Effector memory CD4-positive, alpha-beta T cell (primary cell): ENCODE measurements at regions not wholly inside any gene's neighbourhood (a gene's known extent, or its start where the extent isn't known, plus 50 kb on each side); places are given as distances from the start of the nearest gene placed in this dataset.

Source experiments
- DNase-seq, 3 donors: peaks; one replicate each; pipeline ENCODE4 v3.0.0-alpha.2; 2020
- H3K27ac ChIP-seq: 2 replicates; pipeline ENCODE4 v1.7.0; 2013; ENCODE audit warnings: mild to moderate bottlenecking, low read length, moderate library complexity; ENCODE audit not compliant: insufficient read depth, poor library complexity, severe bottlenecking
- H3K27me3 ChIP-seq: replicated peaks from 2 replicates; pipeline ENCODE4 v1.7.0; 2013; ENCODE audit warnings: mild to moderate bottlenecking, low read length; ENCODE audit not compliant: insufficient read depth, control insufficient read depth, poor library complexity, severe bottlenecking
- H3K36me3 ChIP-seq: 2 replicates; pipeline ENCODE4 v1.7.0; 2013; ENCODE audit warnings: mild to moderate bottlenecking, low read length, moderate library complexity; ENCODE audit not compliant: control insufficient read depth, insufficient read depth
- H3K4me1 ChIP-seq: 2 replicates; pipeline ENCODE4 v1.7.0; 2013; ENCODE audit warnings: low read length, mild to moderate bottlenecking; ENCODE audit not compliant: control insufficient read depth, insufficient read depth, poor library complexity, severe bottlenecking
- H3K4me3 ChIP-seq: 2 replicates; pipeline ENCODE4 v1.7.0; 2013; ENCODE audit warnings: low read length, low read depth, mild to moderate bottlenecking; ENCODE audit not compliant: insufficient read depth, poor library complexity, severe bottlenecking
- H3K9me3 ChIP-seq: 2 replicates; pipeline ENCODE4 v1.7.0; 2013; ENCODE audit warnings: mild to moderate bottlenecking, low read length, moderate library complexity; ENCODE audit not compliant: control insufficient read depth

- Histone ChIP-seq H3K36me3 (no peaks in the 10 kb centered on the region), H3K4me1 (no peaks in the 10 kb centered on the region), H3K4me3 (no peak overlapping the region), H3K9me3 (no peaks in the 10 kb centered on the region), H3K27me3 (no peaks in the 10 kb centered on the region), H3K27ac (no peak overlapping the region)
- DNase-seq = no peak
Observed at GRCh38 chr1:98221923-98222322, 301.1 kb upstream of the DPYD start.

GRCh38 chr1:98217601-98218000 lies 296.8 kb upstream of the DPYD start:
- Histone ChIP-seq H3K27me3 (no peaks in the 10 kb centered on the region), H3K36me3 (no peaks in the 10 kb centered on the region), H3K9me3 (no peaks in the 10 kb centered on the region), H3K4me3 (no peak overlapping the region), H3K4me1 (no peaks in the 10 kb centered on the region), H3K27ac (no peak overlapping the region)
- DNase-seq = no peak

DNA sequence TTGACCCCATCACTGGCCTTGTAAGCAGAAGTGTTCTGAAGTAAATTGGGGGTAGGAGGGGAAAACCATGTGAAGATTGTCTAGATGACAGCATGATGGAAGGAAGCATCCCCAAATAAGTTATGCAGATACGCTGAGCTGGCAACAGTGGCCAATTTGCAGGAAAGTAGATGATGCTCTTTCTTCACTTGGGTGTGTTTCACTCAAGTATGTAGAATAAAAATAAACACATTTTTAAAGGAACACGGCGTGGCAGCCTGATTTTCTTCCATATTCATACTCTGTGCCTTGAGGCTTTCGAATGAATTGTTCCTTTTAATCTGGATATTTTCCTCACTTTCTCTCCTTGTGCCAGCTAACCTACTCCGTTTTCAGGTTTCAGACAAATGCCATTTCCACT lies 295.5 kb upstream of the DPYD start:
- Histone ChIP-seq H3K4me3 (no peak overlapping the region), H3K27ac (no peak overlapping the region), H3K9me3 (no peaks in the 10 kb centered on the region), H3K27me3 (no peaks in the 10 kb centered on the region), H3K4me1 (no peaks in the 10 kb centered on the region), H3K36me3 (no peaks in the 10 kb centered on the region)
- DNase-seq = no peak

DNA sequence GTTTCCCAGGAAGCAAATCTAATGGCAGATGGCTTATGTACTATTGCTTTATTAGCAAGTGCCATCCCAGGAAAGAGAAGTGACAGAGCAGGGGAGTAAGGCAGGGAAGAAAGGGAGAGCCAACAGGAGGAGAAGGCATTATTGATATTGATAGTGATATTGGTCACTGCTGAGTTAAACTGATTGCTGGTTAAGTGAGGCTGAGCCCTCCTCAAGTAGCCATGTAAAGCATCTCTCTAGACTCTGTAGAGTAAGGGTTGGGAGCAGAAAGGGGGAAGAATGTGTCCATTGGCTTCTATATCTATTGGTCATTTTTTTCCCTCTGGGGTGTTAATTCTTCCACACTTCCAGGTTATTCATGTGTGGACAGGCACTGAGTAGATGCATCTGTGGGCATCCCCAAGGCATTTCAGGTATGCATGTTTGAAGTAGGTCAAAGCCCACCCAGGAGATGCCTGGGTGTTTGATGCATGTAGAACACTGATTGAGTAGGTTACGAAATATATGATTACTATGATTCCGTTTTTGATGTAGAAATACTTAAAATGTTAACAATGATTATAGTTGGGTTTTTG lies 290.5 kb upstream of the DPYD start:
- no peak for DNase-seq
- Histone ChIP-seq H3K9me3 (no peaks in the 10 kb centered on the region), H3K4me3 (no peak overlapping the region)

GRCh38 chr1:98210563-98210962 lies 289.7 kb upstream of the DPYD start:
- Histone ChIP-seq H3K4me3 (no peak overlapping the region), H3K27me3 (no peaks in the 10 kb centered on the region), H3K36me3 (no peaks in the 10 kb centered on the region), H3K9me3 (no peaks in the 10 kb centered on the region), H3K27ac (no peak overlapping the region), H3K4me1 (no peaks in the 10 kb centered on the region)
- no peak for DNase-seq

More for the DNA sequence above, 290.5 kb upstream of the DPYD start:
- H3K4me1 ChIP-seq = no peaks in the 10 kb centered on the region
- H3K27me3 ChIP-seq = no peaks in the 10 kb centered on the region
- no peak overlapping the region for H3K27ac ChIP-seq
- H3K36me3 ChIP-seq = no peaks in the 10 kb centered on the region

DNA sequence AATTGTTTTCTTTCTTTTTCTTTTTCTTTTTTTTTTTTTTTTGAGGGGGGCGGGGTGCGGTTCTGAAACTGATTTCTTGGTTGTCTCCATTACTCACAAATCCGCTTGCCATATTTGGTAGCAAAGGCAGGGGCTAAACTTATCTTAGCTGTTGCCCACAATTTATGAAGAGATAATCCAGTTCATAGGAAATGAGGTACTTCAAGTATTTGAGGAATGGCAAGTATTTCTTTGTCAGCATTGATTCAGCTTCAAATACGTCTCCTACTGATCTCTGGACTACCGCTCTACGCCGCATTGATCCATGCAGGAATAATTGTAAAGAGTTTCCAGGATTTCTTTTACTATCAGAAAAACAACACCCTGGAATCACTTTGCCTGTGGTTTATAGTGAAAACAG lies 289.2 kb upstream of the DPYD start:
- Histone ChIP-seq H3K36me3 (no peaks in the 10 kb centered on the region), H3K27ac (no peak overlapping the region), H3K27me3 (no peaks in the 10 kb centered on the region), H3K9me3 (no peaks in the 10 kb centered on the region), H3K4me3 (no peak overlapping the region), H3K4me1 (no peaks in the 10 kb centered on the region)
- DNase-seq = no peak

DNA sequence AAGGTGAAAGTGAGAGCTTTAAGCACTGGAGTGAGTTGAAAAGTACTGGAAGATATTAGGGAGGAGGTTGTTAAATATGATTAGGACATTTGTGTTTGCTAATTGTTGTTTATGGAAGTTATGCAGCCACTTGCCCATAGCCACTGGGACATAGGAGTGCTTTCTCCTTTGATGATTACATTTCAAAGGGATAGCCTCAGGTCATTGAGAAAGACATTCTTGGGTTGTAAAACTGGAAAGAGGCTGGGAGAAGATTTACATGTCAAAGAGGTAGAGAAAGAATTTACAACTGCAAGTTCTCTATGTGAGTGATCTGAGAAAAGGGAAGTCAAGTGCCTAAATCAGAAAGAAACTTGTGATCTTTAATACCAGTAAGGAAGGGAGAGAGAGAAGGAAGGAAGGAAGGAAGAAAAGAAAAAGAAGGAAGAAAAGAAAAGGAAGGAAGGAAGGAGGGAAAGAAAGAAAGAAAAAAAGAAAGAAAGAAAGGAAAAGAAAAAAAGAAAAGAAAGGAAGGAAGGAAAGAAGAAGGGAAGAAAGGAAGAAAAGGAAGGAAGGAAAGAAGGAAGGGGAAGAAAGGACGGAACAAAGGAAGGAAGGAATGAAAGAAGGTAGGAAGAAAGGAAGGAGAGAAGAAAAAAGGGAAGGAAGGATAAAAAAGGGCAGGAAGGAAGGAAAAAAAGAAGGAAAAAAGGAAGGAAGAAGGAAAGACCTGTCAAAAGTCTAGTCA lies 284.6 kb upstream of the DPYD start:
- no peaks in the 10 kb centered on the region for H3K36me3 ChIP-seq
- H3K9me3 ChIP-seq = no peaks in the 10 kb centered on the region
- no peaks in the 10 kb centered on the region for H3K4me1 ChIP-seq
- no peaks in the 10 kb centered on the region for H3K27me3 ChIP-seq
- DNase-seq = no peak
- no peak overlapping the region for H3K27ac ChIP-seq
- no peak overlapping the region for H3K4me3 ChIP-seq

GRCh38 chr1:98203466-98203865 lies 282.6 kb upstream of the DPYD start:
- Histone ChIP-seq H3K36me3 (no peaks in the 10 kb centered on the region), H3K9me3 (no peaks in the 10 kb centered on the region), H3K4me1 (no peaks in the 10 kb centered on the region), H3K27me3 (no peaks in the 10 kb centered on the region), H3K27ac (no peak overlapping the region), H3K4me3 (no peak overlapping the region)
- DNase-seq = no peak

DNA sequence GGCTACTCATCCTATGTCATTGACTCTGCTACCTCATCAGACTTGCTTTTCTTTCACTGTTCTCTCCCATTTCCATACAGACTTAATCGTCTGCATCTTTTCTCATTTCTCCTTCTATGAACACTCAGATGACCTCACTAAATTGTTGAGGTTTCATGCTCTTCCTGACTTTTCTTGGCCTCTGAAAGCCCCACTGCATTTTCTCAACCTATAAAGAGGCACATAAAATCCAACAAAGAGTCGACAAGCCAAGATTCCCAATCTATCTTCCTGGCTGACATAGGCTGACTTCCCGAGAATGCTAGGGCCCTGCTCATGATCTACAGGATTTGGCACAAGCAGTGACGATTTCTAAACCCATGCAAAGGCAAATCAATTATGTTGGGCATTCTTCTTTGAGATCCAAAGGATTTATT lies 280.8 kb upstream of the DPYD start:
- H3K27ac ChIP-seq = no peak overlapping the region

GRCh38 chr1:98197356-98197755 lies 276.5 kb upstream of the DPYD start:
- Histone ChIP-seq H3K27ac (no peak overlapping the region), H3K9me3 (no peaks in the 10 kb centered on the region), H3K4me1 (no peaks in the 10 kb centered on the region), H3K4me3 (no peak overlapping the region), H3K36me3 (no peaks in the 10 kb centered on the region), H3K27me3 (no peaks in the 10 kb centered on the region)
- DNase-seq = no peak

More for the DNA sequence above, 280.8 kb upstream of the DPYD start:
- DNase-seq = no peak
- H3K9me3 ChIP-seq = no peaks in the 10 kb centered on the region
- no peak overlapping the region for H3K4me3 ChIP-seq
- no peaks in the 10 kb centered on the region for H3K27me3 ChIP-seq
- H3K4me1 ChIP-seq = no peaks in the 10 kb centered on the region
- no peaks in the 10 kb centered on the region for H3K36me3 ChIP-seq
